SK-N-SH (cell line): ENCODE measurements at regions not wholly inside any gene's neighbourhood (a gene's known extent, or its start where the extent isn't known, plus 50 kb on each side); places are given as distances from the start of the nearest gene placed in this dataset.

ENCODE experiments used
- CTCF ChIA-PET: fragments of 300-600, 350-600 bp; formaldehyde crosslinking; extraction: SDS; loops from one replicate; lab custom pipeline; 2021; lab: Yijun Ruan, JAX
- POLR2A ChIA-PET: fragments of 350-600 bp; sonication (Branson Sonifier 250); formaldehyde crosslinking; extraction: SDS; loops from one replicate; lab custom pipeline; 2020; ENCODE audit warnings: antibody characterized with exemption, inconsistent platforms; lab: Yijun Ruan, JAX
- DNase-seq: peaks from one replicate; pipeline ENCODE4 v3.0.0; 2012
- H2AFZ ChIP-seq: fragments of 200-600 bp; sonication (generic); 2 replicates; pipeline ENCODE4 v1.8.1; 2016; ENCODE audit warnings: antibody characterized with exemption, mild to moderate bottlenecking, low read depth
- H3F3A ChIP-seq: fragments of 200-600 bp; sonication (generic); replicated peaks from 2 replicates; pipeline ENCODE3; 2016; ENCODE audit warnings: antibody characterized with exemption, mild to moderate bottlenecking; ENCODE audit not compliant: insufficient read depth
- H3K27ac ChIP-seq, 2 experiments: fragments of 200-500 bp in 1 of 2; fragments of 200-600 bp in 1 of 2; sonication (Bioruptor generic) in 1 of 2; sonication (generic), shearing (Covaris generic) in 1 of 2; 2 replicates each; pipeline versions ENCODE4 v1.5.1 to v1.6.1; 2014 to 2016; ENCODE audit warnings: low read depth in 2 of 2, inconsistent platforms in 1 of 2, low read length in 1 of 2, mild to moderate bottlenecking in 1 of 2, mixed read lengths in 1 of 2
- H3K27me3 ChIP-seq: fragments of 200-600 bp; sonication (generic), shearing (Covaris generic); 2 replicates; pipeline ENCODE4 v1.6.1; 2016; ENCODE audit warnings: mixed run types; ENCODE audit not compliant: insufficient read depth
- H3K36me3 ChIP-seq, 2 experiments: fragments of 200-500 bp in 1 of 2; fragments of 200-600 bp in 1 of 2; sonication (Bioruptor generic) in 1 of 2; sonication (generic) in 1 of 2; replicated peaks in 1 of 2; 2 replicates each; pipeline versions ENCODE3 to v1.5.1; 2014 to 2016; ENCODE audit warnings: low read length in 1 of 2, mild to moderate bottlenecking in 1 of 2; ENCODE audit not compliant: insufficient read depth in 2 of 2, control insufficient read depth in 1 of 2
- H3K4me1 ChIP-seq, 2 experiments: fragments of 200-500 bp in 1 of 2; fragments of 200-600 bp in 1 of 2; sonication (Bioruptor generic) in 1 of 2; sonication (generic), shearing (Covaris generic) in 1 of 2; 2 replicates each; pipeline versions ENCODE4 v1.5.1 to v1.6.1; 2014 to 2016; ENCODE audit warnings: low read depth in 1 of 2, low read length in 1 of 2, mixed run types in 1 of 2; ENCODE audit not compliant: insufficient read depth in 2 of 2, control insufficient read depth in 1 of 2
- H3K4me2 ChIP-seq: fragments of 200-600 bp; sonication (generic), shearing (Covaris generic); 2 replicates; pipeline ENCODE4 v1.6.1; 2017; ENCODE audit warnings: mixed run types
- H3K4me3 ChIP-seq, 2 experiments: fragments of 200-500 bp in 1 of 2; fragments of 200-600 bp in 1 of 2; sonication (Bioruptor generic) in 1 of 2; sonication (generic), shearing (Covaris generic) in 1 of 2; 2 replicates each; pipeline versions ENCODE4 v1.5.1 to v1.8.1; 2014 to 2016; ENCODE audit warnings: low read depth in 2 of 2, inconsistent platforms in 1 of 2, low read length in 1 of 2, mild to moderate bottlenecking in 1 of 2, mixed read lengths in 1 of 2, moderate library complexity in 1 of 2
- H3K79me2 ChIP-seq: fragments of 200-600 bp; sonication (generic); 2 replicates; pipeline ENCODE4 v1.8.1; 2017; ENCODE audit warnings: mild to moderate bottlenecking; ENCODE audit not compliant: insufficient read depth
- H3K9ac ChIP-seq: fragments of 200-600 bp; sonication (generic); 2 replicates; pipeline ENCODE4 v1.6.1; 2017; ENCODE audit warnings: mixed run types
- H3K9me2 ChIP-seq: fragments of 200-600 bp; sonication (generic); 2 replicates; pipeline ENCODE4 v1.6.1; 2017; ENCODE audit warnings: mixed run types
- H3K9me3 ChIP-seq: fragments of 200-600 bp; sonication (generic); 2 replicates; pipeline ENCODE4 v1.6.1; 2017; ENCODE audit warnings: mixed run types, mild to moderate bottlenecking, moderate library complexity
- H4K20me1 ChIP-seq: fragments of 200-600 bp; sonication (generic); 2 replicates; pipeline ENCODE4 v1.6.1; 2017; ENCODE audit warnings: mild to moderate bottlenecking, mixed run types; ENCODE audit not compliant: insufficient read depth
- CHD2 ChIP-seq: fragments of 150-350 bp; IDR thresholded peaks from 2 replicates; pipeline ENCODE4 v1.6.1; 2018; ENCODE audit warnings: low read length; ENCODE audit not compliant: partially characterized antibody
- EZH2phosphoT487 ChIP-seq: fragments of 200-600 bp; sonication (generic); IDR thresholded peaks from 2 replicates; pipeline ENCODE4 v1.6.1; 2017; ENCODE audit warnings: low read depth, mixed run types, mild to moderate bottlenecking, antibody characterized with exemption, moderate library complexity, borderline replicate concordance
- FOSL2 ChIP-seq: IDR thresholded peaks from 2 replicates; pipeline ENCODE4 v1.4.0; 2012; ENCODE audit warnings: low read depth, mild to moderate bottlenecking, moderate library complexity, borderline replicate concordance
- FOXJ3 ChIP-seq: sonication (generic); formaldehyde crosslinking; IDR thresholded peaks from 2 replicates; pipeline ENCODE4 v1.5.1; 2020; ENCODE audit warnings: mild to moderate bottlenecking, missing genetic modification reagents
- JUND ChIP-seq: IDR thresholded peaks from 2 replicates; pipeline ENCODE4 v1.4.0; 2012
- MEF2A ChIP-seq: IDR thresholded peaks from 2 replicates; pipeline ENCODE4 v1.4.0; 2012; ENCODE audit warnings: low read depth, borderline replicate concordance
- MXI1 ChIP-seq: IDR thresholded peaks from 2 replicates; pipeline ENCODE4 v1.6.1; 2012; ENCODE audit warnings: mild to moderate bottlenecking, low read depth, low read length, improper control_type of control experiment
- PBX3 ChIP-seq: IDR thresholded peaks from 2 replicates; pipeline ENCODE4; 2012
- POLR2AphosphoS5 ChIP-seq: IDR thresholded peaks from 2 replicates; pipeline ENCODE4 v1.6.1; 2012; ENCODE audit warnings: low read depth, low read length
- SIN3A ChIP-seq: IDR thresholded peaks from 2 replicates; pipeline ENCODE4 v1.6.1; 2012; ENCODE audit warnings: low read depth, mild to moderate bottlenecking, low read length, moderate library complexity, borderline replicate concordance
- SMC3 ChIP-seq: IDR thresholded peaks from 2 replicates; pipeline ENCODE4 v1.6.1; 2012; ENCODE audit warnings: low read depth, low read length, improper control_type of control experiment
- TAF1 ChIP-seq: IDR thresholded peaks from 2 replicates; pipeline ENCODE4 v1.6.1; 2012; ENCODE audit warnings: low read depth, mild to moderate bottlenecking, low read length, moderate library complexity, borderline replicate concordance
- TEAD4 ChIP-seq: IDR thresholded peaks from 2 replicates; pipeline ENCODE4 v1.4.0; 2012; ENCODE audit warnings: mild to moderate bottlenecking, borderline replicate concordance; ENCODE audit not compliant: insufficient read depth
- USF2 ChIP-seq: fragments of 150-350 bp; IDR thresholded peaks from 2 replicates; pipeline ENCODE4 v1.6.1; 2017; ENCODE audit warnings: antibody characterized with exemption, low read length, low read depth, borderline replicate concordance
- WGBS: methylation state at CpG from one replicate; pipeline ENCODE4 v1.1.6; 2017; ENCODE audit warnings: low lambda C conversion rate; 5-methylcytosine and 5-hydroxymethylcytosine counted together
- TF ChIP-seq, protein P1 (sequence below): IDR thresholded peaks from 2 replicates; pipeline ENCODE4 v1.4.0; 2012; ENCODE audit warnings: low read depth, borderline replicate concordance
- TF ChIP-seq, protein P2 (sequence below): IDR thresholded peaks from 2 replicates; pipeline ENCODE4 v1.6.1; 2012; ENCODE audit warnings: mild to moderate bottlenecking, low read depth, low read length, moderate library complexity

- CTCF ChIA-PET = interaction anchor here (1.4 kb wide), 1 partner anchor 11 kb away, joined by 3 read pairs; no protein-coding TSS in a partner anchor
- peaks cover 19% of the 10 kb centered on the region for H3F3A ChIP-seq
- no peaks in the 10 kb centered on the region for H3K36me3 ChIP-seq
- H3K9me3 ChIP-seq = no peaks in the 10 kb centered on the region
- no peaks in the 10 kb centered on the region for H4K20me1 ChIP-seq
- POLR2A ChIA-PET = no interaction called here
- H2AFZ ChIP-seq = peak overlapping the region; percentile 31; the same call in 1 of the 2 replicates
- H3K79me2 ChIP-seq = no peaks in the 10 kb centered on the region
- TF ChIP-seq TEAD4 (no peak), POLR2AphosphoS5 (no peak), JUND (no peak), PBX3 (no peak), USF2 (no peak), EZH2phosphoT487 (no peak), MXI1 (no peak), TAF1 (no peak), CHD2 (no peak), FOXJ3 (CRISPR knock-in tag) (no peak), SMC3 (no peak), SIN3A (no peak), MEF2A (no peak), FOSL2 (no peak)
- TF ChIP-seq, protein P1, sequence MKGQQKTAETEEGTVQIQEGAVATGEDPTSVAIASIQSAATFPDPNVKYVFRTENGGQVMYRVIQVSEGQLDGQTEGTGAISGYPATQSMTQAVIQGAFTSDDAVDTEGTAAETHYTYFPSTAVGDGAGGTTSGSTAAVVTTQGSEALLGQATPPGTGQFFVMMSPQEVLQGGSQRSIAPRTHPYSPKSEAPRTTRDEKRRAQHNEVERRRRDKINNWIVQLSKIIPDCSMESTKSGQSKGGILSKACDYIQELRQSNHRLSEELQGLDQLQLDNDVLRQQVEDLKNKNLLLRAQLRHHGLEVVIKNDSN = no peak
- TF ChIP-seq, protein P2, sequence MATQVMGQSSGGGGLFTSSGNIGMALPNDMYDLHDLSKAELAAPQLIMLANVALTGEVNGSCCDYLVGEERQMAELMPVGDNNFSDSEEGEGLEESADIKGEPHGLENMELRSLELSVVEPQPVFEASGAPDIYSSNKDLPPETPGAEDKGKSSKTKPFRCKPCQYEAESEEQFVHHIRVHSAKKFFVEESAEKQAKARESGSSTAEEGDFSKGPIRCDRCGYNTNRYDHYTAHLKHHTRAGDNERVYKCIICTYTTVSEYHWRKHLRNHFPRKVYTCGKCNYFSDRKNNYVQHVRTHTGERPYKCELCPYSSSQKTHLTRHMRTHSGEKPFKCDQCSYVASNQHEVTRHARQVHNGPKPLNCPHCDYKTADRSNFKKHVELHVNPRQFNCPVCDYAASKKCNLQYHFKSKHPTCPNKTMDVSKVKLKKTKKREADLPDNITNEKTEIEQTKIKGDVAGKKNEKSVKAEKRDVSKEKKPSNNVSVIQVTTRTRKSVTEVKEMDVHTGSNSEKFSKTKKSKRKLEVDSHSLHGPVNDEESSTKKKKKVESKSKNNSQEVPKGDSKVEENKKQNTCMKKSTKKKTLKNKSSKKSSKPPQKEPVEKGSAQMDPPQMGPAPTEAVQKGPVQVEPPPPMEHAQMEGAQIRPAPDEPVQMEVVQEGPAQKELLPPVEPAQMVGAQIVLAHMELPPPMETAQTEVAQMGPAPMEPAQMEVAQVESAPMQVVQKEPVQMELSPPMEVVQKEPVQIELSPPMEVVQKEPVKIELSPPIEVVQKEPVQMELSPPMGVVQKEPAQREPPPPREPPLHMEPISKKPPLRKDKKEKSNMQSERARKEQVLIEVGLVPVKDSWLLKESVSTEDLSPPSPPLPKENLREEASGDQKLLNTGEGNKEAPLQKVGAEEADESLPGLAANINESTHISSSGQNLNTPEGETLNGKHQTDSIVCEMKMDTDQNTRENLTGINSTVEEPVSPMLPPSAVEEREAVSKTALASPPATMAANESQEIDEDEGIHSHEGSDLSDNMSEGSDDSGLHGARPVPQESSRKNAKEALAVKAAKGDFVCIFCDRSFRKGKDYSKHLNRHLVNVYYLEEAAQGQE = no peak
- H3K27me3 ChIP-seq = no peaks in the 10 kb centered on the region
- no peak overlapping the region for H3K9ac ChIP-seq
- WGBS = 55% methylated on average over 6 of the region's 6 CpGs
- peak overlapping the region; percentile 66 to 76; a peak in 3 of 4 replicates for H3K27ac ChIP-seq
- H3K4me2 ChIP-seq = peak overlapping the region; percentile 28
- no peaks in the 10 kb centered on the region for H3K9me2 ChIP-seq
- H3K4me3 ChIP-seq = no peak overlapping the region
- H3K4me1 ChIP-seq = peaks cover 5 to 30% of the 10 kb centered on the region in 2 experiments
- DNase-seq = no peak
Measured at GRCh38 chr5:145587308-145587672, 247.9 kb downstream of the PRELID2 start.
